K562 (cell line): ENCODE measurements at regions not wholly inside any gene's neighbourhood (a gene's known extent, or its start where the extent isn't known, plus 50 kb on each side); places are given as distances from the start of the nearest gene placed in this dataset.

Experiments
- ATF3 ChIP-seq, 2 experiments: fragments of 450-650 bp in 1 of 2; sonication (generic) in 1 of 2; formaldehyde crosslinking in 1 of 2; IDR thresholded peaks in 1 of 2; conservative IDR thresholded peaks in 1 of 2; 2 replicates each; pipeline versions ENCODE4 v1.6.1 to v1.8.1; 2016 to 2023; ENCODE audit warnings: mild to moderate bottlenecking in 2 of 2, moderate library complexity in 2 of 2, inconsistent platforms in 1 of 2, missing genetic modification reagents in 1 of 2
- EZH2 ChIP-seq: IDR thresholded peaks from 2 replicates; pipeline ENCODE4 v1.6.1; 2012; ENCODE audit warnings: low read depth, mild to moderate bottlenecking, inconsistent platforms, low read length, borderline replicate concordance
- HCFC1 ChIP-seq: IDR thresholded peaks from 2 replicates; pipeline ENCODE4 v1.6.1; 2012; ENCODE audit warnings: low read depth, low read length, improper control_type of control experiment
- HDAC2 ChIP-seq: fragments of 450-650 bp; IDR thresholded peaks from 2 replicates; pipeline ENCODE4 v1.6.1; 2016; ENCODE audit warnings: mild to moderate bottlenecking
- NUFIP1 ChIP-seq: fragments of 450-650 bp; IDR thresholded peaks from 2 replicates; pipeline ENCODE4 v1.6.1; 2018; ENCODE audit not compliant: partially characterized antibody
- POLR2G ChIP-seq: fragments of 200-400 bp; formaldehyde crosslinking; IDR thresholded peaks from 2 replicates; pipeline ENCODE4 v1.6.1; 2017; ENCODE audit warnings: low read depth, mild to moderate bottlenecking, antibody characterized with exemption, low read length, moderate library complexity
- YY1 ChIP-seq, 3 experiments: IDR thresholded peaks; 2 replicates each; pipeline ENCODE4 v1.6.1; 2011; ENCODE audit warnings: low read length in 2 of 3, mild to moderate bottlenecking in 2 of 3, moderate library complexity in 2 of 3, borderline replicate concordance in 1 of 3, control low read depth in 1 of 3, low read depth in 1 of 3; ENCODE audit not compliant: insufficient read depth in 3 of 3, insufficient replicate concordance in 2 of 3, control insufficient read depth in 1 of 3, insufficient read length in 1 of 3; ENCODE audit errors: extremely low read depth in 1 of 3
- ZBTB33 ChIP-seq: sonication (generic); formaldehyde crosslinking; IDR thresholded peaks from 2 replicates; pipeline ENCODE4 v1.8.1; 2023; ENCODE audit warnings: mild to moderate bottlenecking, missing genetic modification reagents
- ZBTB40 ChIP-seq, 2 experiments: fragments of 450-650 bp in 1 of 2; sonication (generic) in 1 of 2; formaldehyde crosslinking in 1 of 2; IDR thresholded peaks; 2 replicates each; pipeline versions ENCODE4 v1.7.1 to v1.9.0; 2016 to 2022; ENCODE audit warnings: inconsistent platforms in 1 of 2, mild to moderate bottlenecking in 1 of 2, missing genetic modification reagents in 1 of 2
- ZNF347 ChIP-seq: fragments of 450-650 bp; formaldehyde crosslinking; IDR thresholded peaks from 2 replicates; pipeline ENCODE4 v1.4.0; 2020; ENCODE audit warnings: low read depth, mild to moderate bottlenecking, moderate library complexity
- ZNF589 ChIP-seq: fragments of 200-800 bp; sonication (Bioruptor generic); IDR thresholded peaks from 2 replicates; pipeline ENCODE4 v1.6.1; 2016; ENCODE audit warnings: low read depth, missing genetic modification characterization, missing compliant biosample characterization

- TF ChIP-seq ZNF347 (CRISPR knock-in tag) (no peak), ZNF589 (CRISPR knock-in tag) (no peak), YY1 (IDR thresholded peaks at IDR 0.05; ENCODE audit: borderline replicate concordance in 1 of 3, control insufficient read depth in 1 of 3, extremely low read depth in 1 of 3, insufficient read depth in 3 of 3, insufficient read length in 1 of 3, insufficient replicate concordance in 2 of 3, low read depth in 1 of 3, low read length in 2 of 3) (no peak), ZBTB40 (IDR thresholded peaks at IDR 0.05) (no peak), ZBTB40 (CRISPR knock-in tag; IDR thresholded peaks at IDR 0.05) (no peak), ATF3 (IDR thresholded peaks at IDR 0.05) (no peak), ATF3 (CRISPR knock-in tag; conservative IDR thresholded peaks at IDR 0.05) (no peak), POLR2G (no peak), EZH2 (no peak), HDAC2 (no peak), HCFC1 (no peak), ZBTB33 (CRISPR knock-in tag) (no peak), NUFIP1 (no peak)
These were observed 314.2 kb upstream of the SORL1-AS1 start for GRCh38 chr11:121766991-121767390.
